GM21390 (cell line): ENCODE measurements at regions not wholly inside any gene's neighbourhood (a gene's known extent, or its start where the extent isn't known, plus 50 kb on each side); places are given as distances from the start of the nearest gene placed in this dataset.

Experiments used
- ATAC-seq: cut with Tn5 transposase; IDR thresholded peaks from one replicate; pipeline ENCODE4 v1.9.1; 2021; ENCODE audit not compliant: unreplicated experiment

- no peak for ATAC-seq
Measured at GRCh38 chr20:41888434-41888833, 270.3 kb upstream of the CHD6 start.

- no peak for ATAC-seq
Measured at GRCh38 chr20:41887500-41887899, 269.3 kb upstream of the CHD6 start.

DNA sequence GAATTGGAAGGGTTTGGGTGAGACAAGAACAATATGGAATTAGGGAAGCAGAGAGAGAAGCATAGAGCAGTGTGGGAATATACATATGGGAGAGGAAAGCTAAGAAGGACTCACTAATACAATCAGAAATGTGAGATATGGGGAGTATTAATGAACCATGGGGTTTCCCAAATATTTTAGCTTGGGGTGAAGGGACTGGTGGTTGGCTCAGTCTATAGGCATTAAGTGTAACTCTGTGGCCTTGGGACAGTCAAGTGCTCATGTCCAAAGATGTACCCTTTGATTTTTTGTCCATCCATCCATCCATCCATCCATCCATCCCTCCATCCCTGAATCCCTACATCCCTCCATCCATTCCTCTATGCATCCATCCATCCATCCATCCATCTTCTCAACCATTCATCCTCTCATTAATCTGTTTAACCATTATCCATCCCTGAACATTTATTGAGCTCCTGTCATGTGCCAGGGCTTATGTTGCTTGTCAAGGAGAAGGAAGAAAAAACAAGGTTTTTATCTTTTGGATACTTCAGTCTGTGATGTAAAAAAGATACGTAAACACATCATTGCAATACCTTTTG is 263.4 kb upstream of the CHD6 start:
- no peak for ATAC-seq

DNA sequence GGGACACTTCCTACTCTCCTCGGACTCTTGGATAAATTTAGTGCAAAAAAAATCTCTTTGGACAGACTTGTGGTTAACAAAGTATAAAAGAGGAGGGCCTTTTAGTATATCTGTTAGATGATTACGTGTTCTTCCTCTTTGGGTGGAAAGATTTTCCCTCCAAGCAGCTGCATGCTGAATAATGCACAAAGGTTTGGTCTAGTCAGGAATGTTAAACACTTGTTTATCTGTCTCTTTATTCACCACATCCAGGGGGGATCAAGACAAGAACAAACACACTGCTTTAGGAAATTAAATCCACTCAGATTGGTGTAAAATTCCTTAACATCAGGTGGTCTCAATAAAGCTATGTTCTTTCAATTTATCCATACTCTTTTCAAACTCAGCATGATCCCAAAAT is 260.9 kb upstream of the CHD6 start:
- ATAC-seq: no peak

GRCh38 chr20:41877911-41878310 is 259.7 kb upstream of the CHD6 start:
- no peak for ATAC-seq

GRCh38 chr20:41874658-41875057 is 256.5 kb upstream of the CHD6 start:
- ATAC-seq: no peak

- ATAC-seq: no peak
Measured at GRCh38 chr20:41872930-41873329, 254.8 kb upstream of the CHD6 start.

- ATAC-seq: no peak
Measured at GRCh38 chr20:41870869-41871462, 252.8 kb upstream of the CHD6 start.

GRCh38 chr20:41869261-41869660 is 251.1 kb upstream of the CHD6 start:
- ATAC-seq: no peak

DNA sequence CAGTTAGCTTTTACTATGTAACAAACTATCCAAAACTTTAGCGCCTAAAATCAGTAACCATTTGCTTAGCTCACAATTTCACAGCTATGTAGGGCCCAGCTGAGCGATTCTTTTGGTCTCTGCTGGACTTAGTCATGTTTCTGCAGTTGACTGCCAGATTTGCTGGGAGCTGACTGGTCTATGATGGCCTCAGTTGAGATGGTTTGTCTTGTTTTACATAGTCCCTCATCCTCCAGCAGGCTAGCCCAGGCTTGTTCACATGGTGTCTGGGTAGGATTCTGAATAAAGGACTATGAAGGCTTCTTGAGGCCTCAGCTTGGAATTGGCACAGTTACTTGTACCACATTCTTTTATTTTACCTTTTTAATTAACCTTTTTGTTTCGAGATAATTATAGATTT is 247.8 kb upstream of the CHD6 start:
- no peak for ATAC-seq

DNA sequence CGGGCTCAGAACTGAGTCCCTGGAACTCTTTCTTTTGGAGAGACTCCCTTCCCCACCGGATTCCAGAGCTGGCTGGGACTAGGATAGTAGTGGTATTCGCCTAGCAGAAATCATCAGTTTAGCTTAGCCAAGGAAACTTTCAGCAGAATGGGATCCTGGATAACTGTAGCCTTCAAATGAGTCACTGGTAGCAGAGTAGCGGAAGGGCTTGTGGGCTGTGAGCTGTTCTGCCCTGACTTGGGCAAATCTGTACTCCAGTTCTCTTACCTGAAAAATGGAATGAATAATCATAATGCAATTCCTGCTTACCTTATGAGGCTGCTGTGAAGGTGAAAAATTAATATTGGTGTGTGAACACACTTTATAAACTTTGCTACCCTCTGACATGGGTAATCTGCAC is 244.3 kb upstream of the CHD6 start:
- ATAC-seq: no peak

GRCh38 chr20:41861772-41862422 is 243.7 kb upstream of the CHD6 start:
- no peak for ATAC-seq

- no peak for ATAC-seq
Measured at GRCh38 chr20:41854765-41855164, 236.6 kb upstream of the CHD6 start.

DNA sequence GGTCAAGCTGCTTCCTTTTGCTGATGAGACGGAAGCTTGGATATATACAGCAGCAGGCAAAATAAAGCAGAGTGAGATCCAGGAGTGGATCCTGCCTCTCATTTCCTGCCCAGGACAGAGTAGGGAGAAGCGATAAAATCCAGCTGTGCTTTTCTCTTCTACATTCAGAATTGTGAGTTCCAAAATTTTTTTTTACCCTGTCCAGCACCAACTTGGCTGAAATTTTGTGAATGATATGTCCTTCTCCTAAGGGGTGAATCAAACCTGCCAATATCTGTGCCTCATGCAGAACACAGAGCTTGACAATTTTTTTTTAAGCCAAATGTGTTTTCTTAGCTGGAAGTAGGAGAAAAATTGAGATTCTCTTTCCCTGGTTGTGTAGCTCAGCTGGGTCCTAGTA is 235.6 kb upstream of the CHD6 start:
- no peak for ATAC-seq

DNA sequence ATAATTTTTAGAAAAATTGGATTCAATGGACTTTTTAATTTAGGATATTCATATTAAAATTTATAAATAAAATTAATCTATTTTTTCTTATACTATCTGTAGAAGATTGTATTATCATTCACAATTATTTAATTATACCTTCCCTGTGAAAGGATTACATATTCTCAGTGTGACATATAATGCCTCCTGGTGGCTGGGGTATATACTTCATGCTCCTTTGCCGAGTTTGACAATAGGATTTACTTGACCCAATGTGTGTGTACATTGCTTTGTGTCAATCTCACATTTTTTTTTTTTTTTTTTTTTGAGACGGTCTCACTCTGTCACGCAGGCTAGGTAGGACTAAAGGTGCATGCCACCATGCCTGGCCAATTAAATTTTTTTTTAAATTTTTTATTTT is 230.0 kb upstream of the CHD6 start:
- ATAC-seq: no peak

GRCh38 chr20:41837669-41838224 is 219.6 kb upstream of the CHD6 start:
- ATAC-seq: no peak

- no peak for ATAC-seq
Measured at GRCh38 chr20:41833739-41834138, 215.6 kb upstream of the CHD6 start.

GRCh38 chr20:41830702-41831101 is 212.5 kb upstream of the CHD6 start:
- no peak for ATAC-seq

DNA sequence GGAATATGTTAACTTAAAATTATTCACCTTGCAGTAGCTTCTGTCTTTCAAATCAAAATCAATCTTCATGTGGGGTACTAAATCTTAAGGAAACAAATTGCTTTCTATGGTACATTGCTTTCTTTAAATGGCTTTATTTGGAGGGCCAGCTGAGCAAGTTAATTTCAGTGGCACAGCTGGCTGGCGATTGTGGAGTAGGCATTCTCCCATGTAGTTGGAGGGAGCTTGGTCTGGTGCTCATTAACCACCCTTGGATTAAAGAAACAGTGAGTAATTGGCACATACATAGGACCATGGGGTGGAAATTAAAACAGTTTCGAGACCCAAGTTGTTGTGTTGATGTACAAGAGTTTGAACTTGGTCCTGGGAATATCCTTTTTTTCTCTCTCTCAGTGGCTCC is 201.3 kb upstream of the CHD6 start:
- no peak for ATAC-seq

- ATAC-seq: no peak
Measured at GRCh38 chr20:41818991-41819390, 200.8 kb upstream of the CHD6 start.

GRCh38 chr20:41818369-41818768 is 200.2 kb upstream of the CHD6 start:
- ATAC-seq: no peak

GRCh38 chr20:41811456-41811855 is 193.3 kb upstream of the CHD6 start:
- ATAC-seq: no peak
